ENCODE measurements at regions not wholly inside any gene's neighbourhood (a gene's known extent, or its start where the extent isn't known, plus 50 kb on each side); places are given as distances from the start of the nearest gene placed in this dataset.

GRCh38 chr7:25666671-25667060 lies 438.4 kb upstream of the NPVF start:
- H3K36me3 Mint-ChIP-seq (ENCODE audit: low read depth): 0 out of 2 replicates have a peak, but pooled peaks cover 5% of the 10 kb centered on the region
- H3K4me1 Mint-ChIP-seq (ENCODE audit: low read depth): no peaks in the 10 kb centered on the region
- TF ChIP-seq CTCF (IDR thresholded peaks at IDR 0.05): no peak

GRCh38 chr7:25669281-25669781 lies 441.0 kb upstream of the NPVF start:
- Mint-ChIP-seq H3K9me3 (peaks cover 54% of the 10 kb centered on the region), H3K27ac (no peak overlapping the region), H3K27me3 (ENCODE audit: insufficient read depth) (no peaks in the 10 kb centered on the region), H3K4me1 (ENCODE audit: low read depth) (no peaks in the 10 kb centered on the region), H3K4me3 (no peak overlapping the region), H3K36me3 (ENCODE audit: low read depth) (no peaks in the 10 kb centered on the region)
- TF ChIP-seq CTCF (IDR thresholded peaks at IDR 0.05): no peak
- no peak for DNase-seq

More at GRCh38 chr7:25666671-25667060, 438.4 kb upstream of the NPVF start:
- no peak overlapping the region for H3K4me3 Mint-ChIP-seq
- H3K27ac Mint-ChIP-seq: no peak overlapping the region
- peaks cover 61% of the 10 kb centered on the region for H3K9me3 Mint-ChIP-seq
- H3K27me3 Mint-ChIP-seq (ENCODE audit: insufficient read depth): no peaks in the 10 kb centered on the region
- DNase-seq: no peak

- no peak for TF ChIP-seq CTCF (IDR thresholded peaks at IDR 0.05)
- DNase-seq: no peak
- Mint-ChIP-seq H3K36me3 (ENCODE audit: low read depth) (no peaks in the 10 kb centered on the region), H3K4me1 (ENCODE audit: low read depth) (no peaks in the 10 kb centered on the region), H3K4me3 (no peak overlapping the region), H3K27ac (no peak overlapping the region), H3K27me3 (ENCODE audit: insufficient read depth) (no peaks in the 10 kb centered on the region), H3K9me3 (peaks cover 52% of the 10 kb centered on the region)
Measured at GRCh38 chr7:25669961-25670841, 441.9 kb upstream of the NPVF start.

GRCh38 chr7:25671111-25671510 lies 442.8 kb upstream of the NPVF start:
- Mint-ChIP-seq H3K4me3 (no peak overlapping the region), H3K27ac (no peak overlapping the region), H3K4me1 (ENCODE audit: low read depth) (no peaks in the 10 kb centered on the region), H3K9me3 (peaks cover 52% of the 10 kb centered on the region), H3K36me3 (ENCODE audit: low read depth) (no peaks in the 10 kb centered on the region), H3K27me3 (ENCODE audit: insufficient read depth) (no peaks in the 10 kb centered on the region)
- DNase-seq: no peak
- no peak for TF ChIP-seq CTCF (IDR thresholded peaks at IDR 0.05)

- H3K9me3 Mint-ChIP-seq: peaks cover 55% of the 10 kb centered on the region
- H3K4me1 Mint-ChIP-seq (ENCODE audit: low read depth): no peaks in the 10 kb centered on the region
- TF ChIP-seq CTCF (IDR thresholded peaks at IDR 0.05): no peak
- H3K4me3 Mint-ChIP-seq: no peak overlapping the region
- no peak for DNase-seq
- H3K27ac Mint-ChIP-seq: no peak overlapping the region
- H3K27me3 Mint-ChIP-seq (ENCODE audit: insufficient read depth): no peaks in the 10 kb centered on the region
- no peaks in the 10 kb centered on the region for H3K36me3 Mint-ChIP-seq (ENCODE audit: low read depth)
Measured at GRCh38 chr7:25672496-25672895, 444.2 kb upstream of the NPVF start.

Data from HFFc6 (cell line).